PC-3 (cell line): ENCODE measurements at regions not wholly inside any gene's neighbourhood (a gene's known extent, or its start where the extent isn't known, plus 50 kb on each side); places are given as distances from the start of the nearest gene placed in this dataset.

Experiments used
- ATAC-seq: fragments of 200-7000 bp; cut with Tn5 transposase; 2 replicates; pipeline ENCODE4 v1.9.1; 2020; ENCODE audit warnings: mild to moderate bottlenecking, moderate library complexity
- BruUV-seq: library from RNA; stranded (reverse); fragments of 400-500 nt; replicated peaks from 2 replicates; lab custom pipeline; 2021; lab: Mats Ljungman, UMichigan
- CTCF ChIA-PET: fragments of 300-600 bp; sonication (Branson Sonifier 250); formaldehyde crosslinking; loops from one replicate; lab custom pipeline; 2022; ENCODE audit warnings: antibody characterized with exemption; lab: Charles Lee
- POLR2A ChIA-PET: fragments of 300-600 bp; sonication (Branson Sonifier 250); formaldehyde crosslinking; loops from one replicate; lab custom pipeline; 2022; ENCODE audit warnings: antibody characterized with exemption; ENCODE audit not compliant: unreplicated experiment; lab: Charles Lee
- DNase-seq: peaks from one replicate; pipeline ENCODE4 v3.0.0-alpha.2; 2015
- H2AFZ ChIP-seq: fragments of 300-600 bp; sonication (generic); 2 replicates; pipeline ENCODE4 v1.6.0; 2016; ENCODE audit warnings: antibody characterized with exemption, low read length
- H3F3A ChIP-seq: fragments of 300-600 bp; sonication (generic); one replicate; pipeline ENCODE4 v1.6.0; 2017; ENCODE audit warnings: antibody characterized with exemption, low read length, control low read depth, mild to moderate bottlenecking; ENCODE audit not compliant: unreplicated experiment
- H3K27ac ChIP-seq: fragments of 300-600 bp; sonication (generic); 2 replicates; pipeline ENCODE4 v1.5.1; 2016; ENCODE audit warnings: mild to moderate bottlenecking, low read length
- H3K27me3 ChIP-seq: fragments of 300-600 bp; sonication (generic); 2 replicates; pipeline ENCODE4 v1.6.1; 2016; ENCODE audit warnings: low read length, mixed read lengths
- H3K36me3 ChIP-seq: fragments of 300-600 bp; sonication (generic); 2 replicates; pipeline ENCODE4 v1.6.1; 2016; ENCODE audit warnings: low read depth, mixed run types, low read length, mixed read lengths
- H3K4me1 ChIP-seq: fragments of 300-600 bp; sonication (generic); 2 replicates; pipeline ENCODE4 v1.5.1; 2016; ENCODE audit warnings: low read length; ENCODE audit not compliant: insufficient read depth
- H3K4me2 ChIP-seq: fragments of 300-600 bp; sonication (generic); 2 replicates; pipeline ENCODE4 v1.6.0; 2016; ENCODE audit warnings: low read length
- H3K4me3 ChIP-seq: fragments of 300-600 bp; sonication (generic); 2 replicates; pipeline ENCODE4 v1.5.1; 2016; ENCODE audit warnings: mild to moderate bottlenecking, low read length, mixed read lengths
- H3K79me2 ChIP-seq: fragments of 300-600 bp; sonication (generic); 2 replicates; pipeline ENCODE4 v1.6.1; 2017; ENCODE audit warnings: low read length, mixed read lengths
- H3K9ac ChIP-seq: fragments of 300-600 bp; sonication (generic); 2 replicates; pipeline ENCODE4 v1.6.0; 2016; ENCODE audit warnings: mild to moderate bottlenecking, low read length
- H3K9me2 ChIP-seq: fragments of 300-600 bp; sonication (generic); replicated peaks from 2 replicates; pipeline ENCODE4 v1.6.1; 2016; ENCODE audit warnings: mixed run types, low read length, mixed read lengths
- H3K9me3 ChIP-seq: fragments of 300-600 bp; sonication (generic); 2 replicates; pipeline ENCODE4 v1.6.1; 2016; ENCODE audit warnings: low read length, mixed read lengths
- H4K20me1 ChIP-seq: fragments of 300-600 bp; sonication (generic); 2 replicates; pipeline ENCODE4 v1.6.1; 2016; ENCODE audit warnings: low read length, mixed read lengths
- EZH2 ChIP-seq: fragments of 300-600 bp; sonication (generic); IDR thresholded peaks from one replicate; pipeline ENCODE4 v1.6.1; 2017; ENCODE audit warnings: antibody characterized with exemption, mild to moderate bottlenecking, low read length; ENCODE audit not compliant: unreplicated experiment
- EZH2phosphoT487 ChIP-seq: fragments of 300-600 bp; sonication (generic); IDR thresholded peaks from 2 replicates; pipeline ENCODE4 v1.6.1; 2018; ENCODE audit warnings: mild to moderate bottlenecking, antibody characterized with exemption, low read length, borderline replicate concordance
- intact Hi-C: fragments of 100-400 bp; cut with micrococcal nuclease; formaldehyde crosslinking; loops from 2 replicates; pipeline ENCODE4 v1.9.0; 2023
- TF ChIP-seq, protein P1 (sequence below): fragments of 300-600 bp; sonication (generic); conservative IDR thresholded peaks from 2 replicates; pipeline ENCODE4 v1.5.1; 2017; ENCODE audit warnings: antibody characterized with exemption, low read depth, mild to moderate bottlenecking, low read length

DNA sequence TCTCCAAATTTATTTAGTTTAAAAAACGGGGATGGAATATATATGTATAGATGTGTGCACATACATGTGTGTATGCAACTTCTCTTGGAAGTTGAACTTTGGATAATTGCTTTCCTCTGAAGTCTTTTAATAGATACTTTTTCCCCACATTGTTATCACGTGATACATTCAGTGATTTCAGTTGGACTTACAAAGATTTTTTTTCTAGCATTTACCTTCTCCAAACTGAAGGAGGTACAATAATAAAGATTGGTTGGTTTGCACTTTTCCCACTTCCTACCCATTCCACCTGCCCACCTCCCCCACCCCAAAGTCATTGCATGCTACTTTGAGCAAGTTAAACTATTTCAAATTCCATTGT, 206.1 kb upstream of the FSHR start:
- H3K4me2 ChIP-seq = no peak overlapping the region
- H3K79me2 ChIP-seq = no peaks in the 10 kb centered on the region
- no peak for DNase-seq
- H3K27me3 ChIP-seq = no peaks in the 10 kb centered on the region
- H3F3A ChIP-seq = no peaks in the 10 kb centered on the region
- POLR2A ChIA-PET = no interaction called here
- H3K4me3 ChIP-seq = no peak overlapping the region
- ATAC-seq = no peak
- no peak for TF ChIP-seq EZH2
- TF ChIP-seq EZH2phosphoT487 = no peak
- TF ChIP-seq, protein P1, sequence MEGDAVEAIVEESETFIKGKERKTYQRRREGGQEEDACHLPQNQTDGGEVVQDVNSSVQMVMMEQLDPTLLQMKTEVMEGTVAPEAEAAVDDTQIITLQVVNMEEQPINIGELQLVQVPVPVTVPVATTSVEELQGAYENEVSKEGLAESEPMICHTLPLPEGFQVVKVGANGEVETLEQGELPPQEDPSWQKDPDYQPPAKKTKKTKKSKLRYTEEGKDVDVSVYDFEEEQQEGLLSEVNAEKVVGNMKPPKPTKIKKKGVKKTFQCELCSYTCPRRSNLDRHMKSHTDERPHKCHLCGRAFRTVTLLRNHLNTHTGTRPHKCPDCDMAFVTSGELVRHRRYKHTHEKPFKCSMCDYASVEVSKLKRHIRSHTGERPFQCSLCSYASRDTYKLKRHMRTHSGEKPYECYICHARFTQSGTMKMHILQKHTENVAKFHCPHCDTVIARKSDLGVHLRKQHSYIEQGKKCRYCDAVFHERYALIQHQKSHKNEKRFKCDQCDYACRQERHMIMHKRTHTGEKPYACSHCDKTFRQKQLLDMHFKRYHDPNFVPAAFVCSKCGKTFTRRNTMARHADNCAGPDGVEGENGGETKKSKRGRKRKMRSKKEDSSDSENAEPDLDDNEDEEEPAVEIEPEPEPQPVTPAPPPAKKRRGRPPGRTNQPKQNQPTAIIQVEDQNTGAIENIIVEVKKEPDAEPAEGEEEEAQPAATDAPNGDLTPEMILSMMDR = no peak
- no peak overlapping the region for H2AFZ ChIP-seq
- H4K20me1 ChIP-seq = no peaks in the 10 kb centered on the region
- no peaks in the 10 kb centered on the region for H3K36me3 ChIP-seq
- no peaks in the 10 kb centered on the region for H3K4me1 ChIP-seq
- no TSS peak for BruUV-seq
- CTCF ChIA-PET = no interaction called here
- no peaks in the 10 kb centered on the region for H3K9me2 ChIP-seq
- H3K9ac ChIP-seq = no peak overlapping the region
- no peak overlapping the region for H3K27ac ChIP-seq
- H3K9me3 ChIP-seq = peaks cover 6% of the 10 kb centered on the region; the same call in 1 of the 2 replicates
- intact Hi-C loops = no loop called here

DNA sequence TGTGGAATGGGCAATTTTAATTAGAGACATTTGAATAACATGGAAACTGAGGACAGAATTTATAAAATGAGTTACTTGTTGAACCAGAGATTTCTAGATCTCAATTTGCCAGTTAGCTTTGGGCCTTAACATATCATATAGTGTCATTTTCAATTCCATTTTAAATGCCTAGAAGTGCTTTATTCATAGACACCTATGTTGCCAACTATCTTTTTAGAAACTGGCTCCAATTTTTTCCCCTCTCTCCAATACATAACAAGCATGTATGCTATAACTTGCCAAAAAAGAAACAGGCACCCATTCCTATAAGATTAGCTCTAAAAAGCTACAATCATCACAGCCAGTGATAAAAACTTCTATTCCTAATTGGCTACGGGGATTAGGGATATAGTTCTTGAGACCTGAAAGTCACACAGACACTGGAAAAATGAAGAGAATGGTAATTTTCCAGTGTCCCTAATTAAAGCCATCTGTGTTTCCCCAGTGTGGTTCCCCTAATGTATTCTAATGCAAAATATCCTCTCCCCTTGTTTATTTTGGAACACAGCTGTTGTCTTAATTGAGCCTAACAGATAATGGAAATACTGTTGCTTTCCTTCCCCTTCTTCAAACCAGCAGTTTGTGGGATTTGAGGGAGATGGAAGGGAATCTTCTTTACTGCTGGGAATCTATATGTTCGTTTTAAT, 205.5 kb upstream of the FSHR start:
- no TSS peak for BruUV-seq
- Histone ChIP-seq H3K9me2 (no peaks in the 10 kb centered on the region), H3K27me3 (no peaks in the 10 kb centered on the region), H3K27ac (no peak overlapping the region), H3K4me2 (no peak overlapping the region), H3K4me3 (no peak overlapping the region), H3F3A (no peaks in the 10 kb centered on the region), H3K9me3 (peaks cover 3% of the 10 kb centered on the region; the same call in 1 of the 2 replicates), H2AFZ (no peak overlapping the region), H3K4me1 (no peaks in the 10 kb centered on the region), H3K36me3 (no peaks in the 10 kb centered on the region), H3K9ac (no peak overlapping the region), H3K79me2 (no peaks in the 10 kb centered on the region), H4K20me1 (no peaks in the 10 kb centered on the region)
- intact Hi-C loops = no loop called here
- TF ChIP-seq, protein P1 = no peak
- TF ChIP-seq EZH2phosphoT487 (no peak), EZH2 (no peak)
- ATAC-seq (no peak), DNase-seq (no peak)
- ChIA-PET CTCF (no interaction called here), POLR2A (no interaction called here)

DNA sequence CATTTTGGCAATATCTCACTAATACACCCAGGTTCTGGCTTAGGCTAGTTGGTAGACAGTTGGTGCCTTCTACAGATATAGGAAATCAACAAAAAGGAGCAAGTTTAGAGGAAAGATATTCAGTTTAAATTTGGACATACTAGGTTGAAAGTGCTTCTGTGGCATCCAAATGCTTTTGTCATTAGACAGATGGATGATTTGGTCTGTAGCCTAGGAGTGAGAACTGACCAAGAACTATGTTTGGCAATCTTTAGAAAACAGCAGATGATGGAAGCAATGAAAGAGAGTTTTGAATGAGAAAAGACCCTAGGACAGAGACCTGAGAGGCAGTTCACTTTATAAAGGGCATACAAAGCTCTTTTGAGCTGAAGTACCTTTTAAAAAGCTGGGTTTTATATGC, 201.3 kb upstream of the FSHR start:
- Histone ChIP-seq H3K4me2 (no peak overlapping the region), H3K4me1 (no peaks in the 10 kb centered on the region), H2AFZ (no peak overlapping the region), H3K9me2 (no peaks in the 10 kb centered on the region), H3K9me3 (peaks cover 3% of the 10 kb centered on the region; the same call in 1 of the 2 replicates), H3K27ac (no peak overlapping the region), H3K79me2 (no peaks in the 10 kb centered on the region), H3K36me3 (no peaks in the 10 kb centered on the region), H4K20me1 (no peaks in the 10 kb centered on the region), H3K4me3 (no peak overlapping the region), H3K27me3 (no peaks in the 10 kb centered on the region), H3F3A (no peaks in the 10 kb centered on the region), H3K9ac (no peak overlapping the region)
- ChIA-PET POLR2A (interaction anchor here (0.5 kb wide), 1 partner anchor 645 kb away, joined by 3 read pairs; no protein-coding TSS in a partner anchor), CTCF (no interaction called here)
- ATAC-seq (no peak), DNase-seq (no peak)
- TF ChIP-seq EZH2 (no peak), EZH2phosphoT487 (no peak)
- TF ChIP-seq, protein P1 = no peak
- no TSS peak for BruUV-seq
- intact Hi-C loops = no loop called here
